H1 (cell line): ENCODE measurements at regions not wholly inside any gene's neighbourhood (a gene's known extent, or its start where the extent isn't known, plus 50 kb on each side); places are given as distances from the start of the nearest gene placed in this dataset.

Experiments
- CTCF ChIA-PET: fragments of 300-600 bp; sonication (Branson Sonifier 250); formaldehyde crosslinking; loops from one replicate; lab custom pipeline; 2021; ENCODE audit not compliant: partially characterized antibody; lab: Charles Lee
- POLR2A ChIA-PET: fragments of 300-600 bp; sonication (Branson Sonifier 250); formaldehyde crosslinking; loops from one replicate; lab custom pipeline; 2021; ENCODE audit warnings: inconsistent platforms; ENCODE audit not compliant: partially characterized antibody; lab: Charles Lee
- DNase-seq, 2 experiments: peaks; one replicate each; pipeline versions ENCODE4 v3.0.0 to v3.0.0-alpha.2; 2010 to 2022; ENCODE audit warnings: low spot score in 2 of 2, low read depth in 1 of 2, mixed read lengths in 1 of 2
- FAIRE-seq: peaks from 2 replicates; lab custom pipeline; 2011; peaks lifted over from hg19 to GRCh38; lab: Jason Lieb, UNC
- H2AFZ ChIP-seq: 2 replicates; pipeline ENCODE4 v1.8.1; 2012; ENCODE audit warnings: low read length, inconsistent platforms
- H2AK5ac ChIP-seq: 2 replicates; pipeline ENCODE4 v1.6.1; 2013; ENCODE audit warnings: low read depth, low read length
- H2BK120ac ChIP-seq: replicated peaks from 2 replicates; pipeline ENCODE3; 2013; ENCODE audit warnings: low read depth, low read length, inconsistent platforms
- H2BK12ac ChIP-seq: 2 replicates; pipeline ENCODE4 v1.6.1; 2013; ENCODE audit warnings: low read depth, low read length
- H2BK15ac ChIP-seq: 2 replicates; pipeline ENCODE4 v1.6.1; 2013; ENCODE audit warnings: low read length
- H2BK20ac ChIP-seq: 2 replicates; pipeline ENCODE4 v1.6.1; 2013; ENCODE audit warnings: low read length
- H2BK5ac ChIP-seq: 2 replicates; pipeline ENCODE4 v1.6.1; 2013; ENCODE audit warnings: low read depth, low read length
- H3K14ac ChIP-seq: 2 replicates; pipeline ENCODE4 v1.6.1; 2013; ENCODE audit warnings: inconsistent platforms; ENCODE audit not compliant: insufficient read length
- H3K18ac ChIP-seq: 2 replicates; pipeline ENCODE4 v1.6.1; 2013; ENCODE audit warnings: low read length; ENCODE audit errors: extremely low read depth
- H3K23ac ChIP-seq: 2 replicates; pipeline ENCODE4 v1.6.1; 2013; ENCODE audit warnings: inconsistent platforms; ENCODE audit not compliant: insufficient read length
- H3K23me2 ChIP-seq: 2 replicates; pipeline ENCODE4 v1.6.1; 2013; ENCODE audit warnings: low read depth, low read length
- H3K27ac ChIP-seq: 2 replicates; pipeline ENCODE4 v1.6.1; 2011; ENCODE audit warnings: low read depth, low read length, inconsistent platforms
- H3K27me3 ChIP-seq, 4 experiments: replicated peaks in 1 of 4; 1 replicate in 1 of 4; 2 replicates in 3 of 4; pipeline versions ENCODE4 v1.6.1 to v1.8.1; 2011 to 2013; ENCODE audit warnings: low read length in 3 of 4, mild to moderate bottlenecking in 3 of 4, inconsistent platforms in 2 of 4, mixed read lengths in 2 of 4, moderate library complexity in 1 of 4; ENCODE audit not compliant: control insufficient read depth in 3 of 4, insufficient read depth in 3 of 4; ENCODE audit errors: extremely low read depth in 1 of 4
- H3K36me3 ChIP-seq, 4 experiments: 2 replicates each; pipeline versions ENCODE4 v1.6.1 to v1.8.1; 2011 to 2013; ENCODE audit warnings: mild to moderate bottlenecking in 4 of 4, low read length in 3 of 4, moderate library complexity in 2 of 4, control low read depth in 1 of 4, inconsistent platforms in 1 of 4; ENCODE audit not compliant: insufficient read depth in 4 of 4, control insufficient read depth in 2 of 4
- H3K4ac ChIP-seq: replicated peaks from 2 replicates; pipeline ENCODE3; 2013; ENCODE audit warnings: low read length, low read depth, mixed read lengths, inconsistent platforms; ENCODE audit not compliant: insufficient read length
- H3K4me1 ChIP-seq, 4 experiments: replicated peaks in 1 of 4; 1 replicate in 1 of 4; 2 replicates in 3 of 4; pipeline versions ENCODE4 v1.6.1 to v1.8.1; 2011 to 2013; ENCODE audit warnings: low read length in 3 of 4, inconsistent platforms in 2 of 4, mixed read lengths in 1 of 4; ENCODE audit not compliant: insufficient read depth in 4 of 4, control insufficient read depth in 3 of 4
- H3K4me2 ChIP-seq, 2 experiments: 2 replicates each; pipeline versions ENCODE4 v1.6.1 to v1.8.1; 2011 to 2013; ENCODE audit warnings: low read depth in 2 of 2, low read length in 2 of 2, control low read depth in 1 of 2, inconsistent platforms in 1 of 2, mild to moderate bottlenecking in 1 of 2; ENCODE audit not compliant: insufficient read depth in 1 of 2
- H3K4me3 ChIP-seq, 4 experiments: fragments of 200-600, 300-600 bp in 1 of 4; sonication (generic), shearing (Covaris generic), sonication (Bioruptor Twin) in 1 of 4; 2 replicates each; pipeline versions ENCODE4 v1.5.1 to v1.8.1; 2011 to 2016; ENCODE audit warnings: low read length in 4 of 4, low read depth in 3 of 4, control low read depth in 2 of 4, inconsistent platforms in 2 of 4, mild to moderate bottlenecking in 2 of 4, mixed read lengths in 1 of 4, moderate library complexity in 1 of 4; ENCODE audit not compliant: insufficient read depth in 2 of 4; ENCODE audit errors: extremely low read depth in 1 of 4
- H3K56ac ChIP-seq: replicated peaks from 2 replicates; pipeline ENCODE3; 2013; ENCODE audit warnings: low read depth, mild to moderate bottlenecking, mixed read lengths, low read length, inconsistent platforms; ENCODE audit not compliant: insufficient read length
- H3K79me1 ChIP-seq: 2 replicates; pipeline ENCODE4 v1.6.1; 2013; ENCODE audit warnings: low read depth, low read length, control low read depth
- H3K79me2 ChIP-seq, 2 experiments: 2 replicates each; pipeline versions ENCODE4 v1.6.1 to v1.8.1; 2012 to 2013; ENCODE audit warnings: low read length in 2 of 2, mild to moderate bottlenecking in 2 of 2, inconsistent platforms in 1 of 2; ENCODE audit not compliant: insufficient read depth in 2 of 2, control insufficient read depth in 1 of 2
- H3K9ac ChIP-seq, 4 experiments: replicated peaks in 1 of 4; 1 replicate in 1 of 4; 2 replicates in 3 of 4; pipeline versions ENCODE4 v1.6.1 to v1.8.1; 2011 to 2013; ENCODE audit warnings: low read depth in 3 of 4, low read length in 3 of 4, control low read depth in 2 of 4, mild to moderate bottlenecking in 2 of 4, moderate library complexity in 2 of 4, inconsistent platforms in 1 of 4; ENCODE audit errors: extremely low read depth in 1 of 4
- H3K9me3 ChIP-seq, 2 experiments: 2 replicates each; pipeline versions ENCODE4 v1.6.1 to v1.8.1; 2012 to 2013; ENCODE audit warnings: mild to moderate bottlenecking in 2 of 2, moderate library complexity in 2 of 2, control low read depth in 1 of 2, inconsistent platforms in 1 of 2, low read depth in 1 of 2, low read length in 1 of 2, mixed read lengths in 1 of 2; ENCODE audit not compliant: insufficient read depth in 2 of 2
- H4K20me1 ChIP-seq, 2 experiments: replicated peaks in 1 of 2; 2 replicates each; pipeline versions ENCODE3 to v1.8.1; 2011 to 2013; ENCODE audit warnings: inconsistent platforms in 2 of 2, low read length in 2 of 2, mild to moderate bottlenecking in 1 of 2; ENCODE audit not compliant: insufficient read depth in 2 of 2, control insufficient read depth in 1 of 2
- H4K5ac ChIP-seq: 2 replicates; pipeline ENCODE4 v1.6.1; 2013; ENCODE audit warnings: low read length, low read depth, mixed read lengths, inconsistent platforms; ENCODE audit not compliant: insufficient read length
- H4K8ac ChIP-seq: 2 replicates; pipeline ENCODE4 v1.8.0; 2013; ENCODE audit warnings: mild to moderate bottlenecking, moderate library complexity, low read length, inconsistent platforms; ENCODE audit not compliant: insufficient read depth; ENCODE audit errors: extremely low read depth
- H4K91ac ChIP-seq: replicated peaks from 2 replicates; pipeline ENCODE3; 2013; ENCODE audit warnings: low read length, mixed read lengths, inconsistent platforms; ENCODE audit not compliant: insufficient read length
- ASH2L ChIP-seq: fragments of 200-600, 300-600 bp; sonication (generic); IDR thresholded peaks from one replicate; pipeline ENCODE4 v1.7.1; 2017; ENCODE audit warnings: low read length
- BACH1 ChIP-seq: IDR thresholded peaks from 2 replicates; pipeline ENCODE4 v1.6.1; 2012; ENCODE audit warnings: low read length, improper control_type of control experiment
- CEBPB ChIP-seq: IDR thresholded peaks from 2 replicates; pipeline ENCODE4 v1.6.1; 2012; ENCODE audit warnings: low read depth, low read length
- EZH2 ChIP-seq: fragments of 200-600 bp; sonication (generic); IDR thresholded peaks from 2 replicates; pipeline ENCODE4 v1.7.1; 2012; ENCODE audit warnings: low read depth, mild to moderate bottlenecking, moderate library complexity, low read length, inconsistent platforms; ENCODE audit not compliant: severe bottlenecking
- GABPA ChIP-seq: IDR thresholded peaks from 2 replicates; pipeline ENCODE4 v1.6.1; 2011; ENCODE audit warnings: mild to moderate bottlenecking, low read length, moderate library complexity, borderline replicate concordance; ENCODE audit not compliant: insufficient read depth
- SAP30 ChIP-seq: fragments of 300-600 bp; sonication (generic); IDR thresholded peaks from 2 replicates; pipeline ENCODE4 v1.7.1; 2012; ENCODE audit warnings: low read length, moderate library complexity, mild to moderate bottlenecking, inconsistent platforms; ENCODE audit not compliant: insufficient read depth, insufficient replicate concordance
- SP4 ChIP-seq: IDR thresholded peaks from 2 replicates; pipeline ENCODE4 v1.6.1; 2012; ENCODE audit warnings: low read length, inconsistent platforms
- whole genome bisulfite sequencing, 2 experiments: shearing (Covaris generic) in 1 of 2; methylation state at CpG; one replicate each; pipeline versions ENCODE4 v1.1.6 to v1.1.7; 2013 to 2015; ENCODE audit warnings: low lambda C conversion rate in 2 of 2, mixed read lengths in 2 of 2, inconsistent platforms in 1 of 2, low coverage in 1 of 2, missing lambda C conversion rate in 1 of 2; ENCODE audit not compliant: insufficient replicate concordance in 2 of 2, insufficient coverage in 1 of 2, insufficient read length in 1 of 2; ENCODE audit errors: extremely low coverage in 1 of 2, missing lambda C conversion rate in 1 of 2; 5-methylcytosine and 5-hydroxymethylcytosine counted together

DNA sequence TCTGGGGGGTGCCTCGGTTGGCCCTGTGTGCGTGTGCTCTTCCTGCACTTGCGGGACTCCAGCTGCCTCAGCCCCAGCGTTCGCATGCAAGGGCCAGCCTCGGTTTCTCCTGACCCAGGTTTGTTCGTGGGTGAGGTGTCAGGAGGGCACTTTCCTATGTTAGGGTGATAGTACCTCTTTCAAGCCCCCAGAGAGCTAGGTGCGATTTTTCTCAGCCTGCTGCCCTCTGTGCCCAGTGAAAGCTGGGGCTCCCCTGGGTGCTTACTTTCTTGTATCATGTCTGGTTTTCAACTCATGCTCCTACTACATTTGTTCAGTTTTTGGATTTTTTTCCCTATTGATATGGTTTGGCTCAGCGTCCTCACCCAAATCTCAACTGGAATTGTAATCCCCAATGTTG, 289.2 kb downstream of the TEX29 start:
- Histone ChIP-seq H4K20me1 (no peaks in the 10 kb centered on the region), H3K9me3 (no peaks in the 10 kb centered on the region), H2BK12ac (no peak overlapping the region), H3K23ac (no peak overlapping the region), H3K27ac (no peak overlapping the region), H2BK120ac (no peak overlapping the region), H3K4me2 (no peak overlapping the region), H3K4me1 (no peaks in the 10 kb centered on the region), H3K23me2 (no peaks in the 10 kb centered on the region), H3K79me2 (no peaks in the 10 kb centered on the region), H3K14ac (no peak overlapping the region), H3K18ac (no peak overlapping the region), H3K36me3 (no peaks in the 10 kb centered on the region), H3K79me1 (no peaks in the 10 kb centered on the region), H4K8ac (no peak overlapping the region; the same call in 1 of the 2 replicates), H2AFZ (0 out of 2 replicates have a peak overlapping the region, but pooled peaks have one; percentile 73), H3K9ac (no peak overlapping the region), H2BK5ac (no peak overlapping the region), H2AK5ac (no peak overlapping the region), H3K56ac (no peak overlapping the region), H4K91ac (no peak overlapping the region), H2BK15ac (no peak overlapping the region), H3K4ac (no peak overlapping the region), H3K27me3 (no peaks in the 10 kb centered on the region), H2BK20ac (no peak overlapping the region), H4K5ac (no peak overlapping the region), H3K4me3 (no peak overlapping the region)
- POLR2A ChIA-PET: no interaction called here
- WGBS, 2 experiments: 87% methylated on average over 9 of the region's 9 CpGs; no CpG with 5 or more reads in 1 of the 2 experiments
- CTCF ChIA-PET: interaction anchor here (0.5 to 3.1 kb wide), 3 partner anchors 105 to 285 kb away, joined by 3 to 9 read pairs (median 5); no protein-coding TSS in a partner anchor
- no peak for FAIRE-seq
- no peak for DNase-seq
- TF ChIP-seq SAP30: no peak
- TF ChIP-seq SP4: no peak
- TF ChIP-seq BACH1: no peak
- TF ChIP-seq GABPA: no peak
- no peak for TF ChIP-seq ASH2L
- TF ChIP-seq CEBPB: no peak
- no peak for TF ChIP-seq EZH2
